VCaP (cell line): ENCODE measurements at regions not wholly inside any gene's neighbourhood (a gene's known extent, or its start where the extent isn't known, plus 50 kb on each side); places are given as distances from the start of the nearest gene placed in this dataset.
A peak's percentile ranks its signal among the peaks of the same experiment; 100 is the strongest.

Source experiments
- H3K27ac ChIP-seq: fragments of 450-650 bp; 2 replicates; pipeline ENCODE4 v1.5.1; 2017
- CTCF ChIP-seq: fragments of 450-650 bp; conservative IDR thresholded peaks from 2 replicates; pipeline ENCODE4 v1.5.1; 2017; ENCODE audit warnings: mild to moderate bottlenecking, moderate library complexity

- no peak for TF ChIP-seq CTCF
- peak overlapping the region; percentile 20; the same call in 1 of the 2 replicates for H3K27ac ChIP-seq
Measured at GRCh38 chr22:44586999-44587736, 89.1 kb upstream of the RTL6 start.

- peak overlapping the region; percentile 20; the same call in 1 of the 2 replicates for H3K27ac ChIP-seq
- TF ChIP-seq CTCF = no peak
Measured at GRCh38 chr22:44586351-44586990, 88.4 kb upstream of the RTL6 start.

- no peak overlapping the region for H3K27ac ChIP-seq
- no peak for TF ChIP-seq CTCF
Measured at GRCh38 chr22:44585559-44586350, 87.7 kb upstream of the RTL6 start.

GRCh38 chr22:44584256-44584902 lies 86.3 kb upstream of the RTL6 start:
- no peak overlapping the region for H3K27ac ChIP-seq
- no peak for TF ChIP-seq CTCF

GRCh38 chr22:44583854-44584253 lies 85.8 kb upstream of the RTL6 start:
- no peak for TF ChIP-seq CTCF
- H3K27ac ChIP-seq = no peak overlapping the region

GRCh38 chr22:44583061-44583760 lies 85.2 kb upstream of the RTL6 start:
- no peak for TF ChIP-seq CTCF
- no peak overlapping the region for H3K27ac ChIP-seq
